ENCODE measurements at regions not wholly inside any gene's neighbourhood (a gene's known extent, or its start where the extent isn't known, plus 50 kb on each side); places are given as distances from the start of the nearest gene placed in this dataset.
"Not testable (repeated sequence)": the region's sequence is repeated elsewhere in the genome, so short reads cannot be mapped to it uniquely, and the experiment has no call there.

- DNase-seq (ENCODE audit: low spot score): no peak
These were observed 71.6 kb upstream of the CASZ1 start for GRCh38 chr1:10867914-10868598.

- no peak for DNase-seq (ENCODE audit: low spot score)
These were observed 72.1 kb upstream of the CASZ1 start for GRCh38 chr1:10868599-10868965.

GRCh38 chr1:10869933-10870332, 73.5 kb upstream of the CASZ1 start:
- no peak for DNase-seq (ENCODE audit: low spot score)

- DNase-seq (ENCODE audit: low spot score): no peak
These were observed 74.1 kb upstream of the CASZ1 start for GRCh38 chr1:10870493-10871096.

- peak; percentile 18 for DNase-seq (ENCODE audit: low spot score)
These were observed 76.7 kb upstream of the CASZ1 start for GRCh38 chr1:10873189-10873588.

GRCh38 chr1:10874351-10874750, 77.9 kb upstream of the CASZ1 start:
- DNase-seq (ENCODE audit: low spot score): peak; percentile 5

GRCh38 chr1:10877894-10878293, 81.4 kb upstream of the CASZ1 start:
- DNase-seq (ENCODE audit: low spot score): no peak

- no peak for DNase-seq (ENCODE audit: low spot score)
These were observed 82.0 kb upstream of the CASZ1 start for GRCh38 chr1:10878469-10878868.

GRCh38 chr1:10880063-10880462, 83.6 kb upstream of the CASZ1 start:
- no peak for DNase-seq (ENCODE audit: low spot score)

- no peak for DNase-seq (ENCODE audit: low spot score)
These were observed 84.6 kb upstream of the CASZ1 start for GRCh38 chr1:10881046-10881445.

- DNase-seq (ENCODE audit: low spot score): no peak
These were observed 85.6 kb upstream of the CASZ1 start for GRCh38 chr1:10882069-10882468.

GRCh38 chr1:10887032-10887431, 90.6 kb upstream of the CASZ1 start:
- not testable (repeated sequence) for DNase-seq (ENCODE audit: low spot score)

- no peak for DNase-seq (ENCODE audit: low spot score)
These were observed 91.8 kb upstream of the CASZ1 start for GRCh38 chr1:10888291-10888690.

- DNase-seq (ENCODE audit: low spot score): no peak
These were observed 92.6 kb upstream of the CASZ1 start for GRCh38 chr1:10888791-10889649.

- DNase-seq (ENCODE audit: low spot score): no peak
These were observed 93.4 kb upstream of the CASZ1 start for GRCh38 chr1:10889650-10890353.

GRCh38 chr1:10890491-10891071, 94.1 kb upstream of the CASZ1 start:
- DNase-seq (ENCODE audit: low spot score): no peak

GRCh38 chr1:10891091-10891490, 94.6 kb upstream of the CASZ1 start:
- DNase-seq (ENCODE audit: low spot score): no peak

- DNase-seq (ENCODE audit: low spot score): no peak
These were observed 96.0 kb upstream of the CASZ1 start for GRCh38 chr1:10892138-10893065.

GRCh38 chr1:10895621-10896020, 99.2 kb upstream of the CASZ1 start:
- no peak for DNase-seq (ENCODE audit: low spot score)

- DNase-seq (ENCODE audit: low spot score): no peak
These were observed 100.2 kb upstream of the CASZ1 start for GRCh38 chr1:10896673-10897072.

Measured in D341Med (cell line).